ENCODE measurements at regions not wholly inside any gene's neighbourhood (a gene's known extent, or its start where the extent isn't known, plus 50 kb on each side); places are given as distances from the start of the nearest gene placed in this dataset.

DNA sequence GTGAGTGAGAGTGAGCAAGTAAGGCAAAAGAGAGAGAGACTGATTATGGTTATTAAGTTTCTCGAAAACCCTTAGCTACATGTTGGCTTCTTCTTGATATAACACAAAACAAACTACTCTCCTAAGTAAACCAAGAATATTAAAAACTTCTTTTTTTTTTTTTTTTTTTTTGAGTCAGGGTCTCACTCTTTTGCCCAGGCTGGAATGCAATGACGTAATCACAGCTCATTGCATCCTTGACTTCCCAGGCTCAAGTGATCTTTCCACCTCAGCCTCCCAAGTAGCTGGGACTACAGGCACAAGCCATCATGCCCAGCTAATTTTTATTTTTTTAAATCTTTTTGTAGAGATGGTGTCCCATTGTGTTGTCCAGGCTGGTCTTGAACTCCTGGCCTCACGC lies 102.2 kb upstream of the IL6 start:
- TF ChIP-seq, protein P1, sequence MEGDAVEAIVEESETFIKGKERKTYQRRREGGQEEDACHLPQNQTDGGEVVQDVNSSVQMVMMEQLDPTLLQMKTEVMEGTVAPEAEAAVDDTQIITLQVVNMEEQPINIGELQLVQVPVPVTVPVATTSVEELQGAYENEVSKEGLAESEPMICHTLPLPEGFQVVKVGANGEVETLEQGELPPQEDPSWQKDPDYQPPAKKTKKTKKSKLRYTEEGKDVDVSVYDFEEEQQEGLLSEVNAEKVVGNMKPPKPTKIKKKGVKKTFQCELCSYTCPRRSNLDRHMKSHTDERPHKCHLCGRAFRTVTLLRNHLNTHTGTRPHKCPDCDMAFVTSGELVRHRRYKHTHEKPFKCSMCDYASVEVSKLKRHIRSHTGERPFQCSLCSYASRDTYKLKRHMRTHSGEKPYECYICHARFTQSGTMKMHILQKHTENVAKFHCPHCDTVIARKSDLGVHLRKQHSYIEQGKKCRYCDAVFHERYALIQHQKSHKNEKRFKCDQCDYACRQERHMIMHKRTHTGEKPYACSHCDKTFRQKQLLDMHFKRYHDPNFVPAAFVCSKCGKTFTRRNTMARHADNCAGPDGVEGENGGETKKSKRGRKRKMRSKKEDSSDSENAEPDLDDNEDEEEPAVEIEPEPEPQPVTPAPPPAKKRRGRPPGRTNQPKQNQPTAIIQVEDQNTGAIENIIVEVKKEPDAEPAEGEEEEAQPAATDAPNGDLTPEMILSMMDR (IDR thresholded peaks at IDR 0.05) = no peak
- TF ChIP-seq EZH2 (IDR thresholded peaks at IDR 0.05; ENCODE audit: borderline replicate concordance, insufficient read depth, low read depth, low read length, poor library complexity, severe bottlenecking) = no peak

Measured in B cell (primary cell).